ENCODE measurements at regions not wholly inside any gene's neighbourhood (a gene's known extent, or its start where the extent isn't known, plus 50 kb on each side); places are given as distances from the start of the nearest gene placed in this dataset.

- H3K27ac ChIP-seq (ENCODE audit: insufficient read length, low read depth, low read length), result no peak overlapping the region
- H3K4me2 ChIP-seq (ENCODE audit: insufficient read depth, insufficient read length, low read length), result no peak overlapping the region
- H3K23me2 ChIP-seq (ENCODE audit: insufficient read length, low read depth, low read length, poor library complexity, severe bottlenecking), result no peaks in the 10 kb centered on the region
- Mint-ChIP-seq H3K4me3 (peak overlapping the region in 1 of 2 experiments; percentile 24; a peak in 1 of 5 replicates), H3K36me3 (ENCODE audit: insufficient read depth in 1 of 3, low read depth in 3 of 3) (no peaks in the 10 kb centered on the region), H3K27me3 (ENCODE audit: low read depth) (no peaks in the 10 kb centered on the region), H3K27ac (0 out of 7 replicates have a peak overlapping the region, but pooled peaks of 1 of the 3 experiments have one; percentile 17), H3K4me1 (peaks cover 39 to 48% of the 10 kb centered on the region in 2 experiments), H3K9me3 (no peaks in the 10 kb centered on the region)
- H4K8ac ChIP-seq (replicated peaks; ENCODE audit: insufficient read length, low read depth, low read length), result no peak overlapping the region
- TF ChIP-seq CTCF (conservative IDR thresholded peaks at IDR 0.05), result no peak
- H3K9me3 ChIP-seq (ENCODE audit: control insufficient read depth, low read depth, low read length), result no peaks in the 10 kb centered on the region
- H2BK15ac ChIP-seq (ENCODE audit: low read depth, low read length), result no peak overlapping the region
- no peak overlapping the region for H2BK12ac ChIP-seq (ENCODE audit: insufficient read length, low read depth, low read length)
- H2BK120ac ChIP-seq (ENCODE audit: low read depth, low read length, poor library complexity, severe bottlenecking), result no peak overlapping the region
- no peak overlapping the region for H3K9ac ChIP-seq (ENCODE audit: extremely low read depth, insufficient read length, low read length)
- H2AK5ac ChIP-seq (ENCODE audit: insufficient read length, low read length), result no peak overlapping the region
- H3K23ac ChIP-seq (ENCODE audit: insufficient read length, low read depth, low read length), result no peak overlapping the region
- H3K27me3 ChIP-seq (ENCODE audit: insufficient read depth, low read length), result no peaks in the 10 kb centered on the region
- no peak overlapping the region for H2AFZ ChIP-seq (ENCODE audit: low read length)
- no CpG with 5 or more reads among the region's 8 CpGs for WGBS (ENCODE audit: extremely low coverage, insufficient read length, low lambda C conversion rate)
- H3K79me2 ChIP-seq (ENCODE audit: insufficient read depth, low read length), result no peaks in the 10 kb centered on the region
- H4K20me1 ChIP-seq (ENCODE audit: control insufficient read depth, insufficient read depth, insufficient read length), result no peaks in the 10 kb centered on the region
- DNase-seq, result no peak
- H3K56ac ChIP-seq (ENCODE audit: insufficient read length, low read depth, low read length), result no peak overlapping the region
- H3K79me1 ChIP-seq (ENCODE audit: insufficient read depth, low read depth, low read length, poor library complexity, severe bottlenecking), result no peaks in the 10 kb centered on the region
- no peak overlapping the region for H2BK20ac ChIP-seq (ENCODE audit: low read depth, low read length, poor library complexity, severe bottlenecking)
- no peak overlapping the region for H3K14ac ChIP-seq (ENCODE audit: insufficient read depth, low read length)
- no peak overlapping the region for H4K5ac ChIP-seq (ENCODE audit: insufficient read length, low read depth, low read length)
- no peak overlapping the region for H3K4ac ChIP-seq (ENCODE audit: low read depth, low read length)
- H3K4me1 ChIP-seq (ENCODE audit: insufficient read depth, low read length), result no peaks in the 10 kb centered on the region; the same call in 1 of the 2 replicates
- no peak overlapping the region for H3T11ph ChIP-seq (ENCODE audit: low read length)
- H2BK5ac ChIP-seq (ENCODE audit: insufficient read length, low read length), result no peak overlapping the region
- H4K91ac ChIP-seq (ENCODE audit: insufficient read length, low read depth, low read length), result no peak overlapping the region
- H3K18ac ChIP-seq (ENCODE audit: insufficient read length, low read depth, low read length), result no peak overlapping the region
Measured at GRCh38 chr4:147011411-147011810, 65.7 kb upstream of the TTC29 start.

Data from H9 (cell line).